ENCODE measurements at regions not wholly inside any gene's neighbourhood (a gene's known extent, or its start where the extent isn't known, plus 50 kb on each side); places are given as distances from the start of the nearest gene placed in this dataset.

- TF ChIP-seq POLR2A (IDR thresholded peaks at IDR 0.05), result no peak
- no peak for TF ChIP-seq CTCF (IDR thresholded peaks at IDR 0.05)
- no peak for TF ChIP-seq POLR2AphosphoS5 (IDR thresholded peaks at IDR 0.05)
- no peak for TF ChIP-seq EP300 (IDR thresholded peaks at IDR 0.05)
Measured at GRCh38 chr2:193843675-193844074, 1648.9 kb upstream of the TMEFF2 start.

All from suprapubic skin (tissue), 4 donors.